GM18867 (cell line): ENCODE measurements at regions not wholly inside any gene's neighbourhood (a gene's known extent, or its start where the extent isn't known, plus 50 kb on each side); places are given as distances from the start of the nearest gene placed in this dataset.
"Not testable (repeated sequence)": the region's sequence is repeated elsewhere in the genome, so short reads cannot be mapped to it uniquely, and the experiment has no call there.

Experiments used
- ATAC-seq: cut with Tn5 transposase; IDR thresholded peaks from one replicate; pipeline ENCODE4 v1.9.1; 2021; ENCODE audit warnings: mild to moderate bottlenecking, moderate library complexity; ENCODE audit not compliant: unreplicated experiment

DNA sequence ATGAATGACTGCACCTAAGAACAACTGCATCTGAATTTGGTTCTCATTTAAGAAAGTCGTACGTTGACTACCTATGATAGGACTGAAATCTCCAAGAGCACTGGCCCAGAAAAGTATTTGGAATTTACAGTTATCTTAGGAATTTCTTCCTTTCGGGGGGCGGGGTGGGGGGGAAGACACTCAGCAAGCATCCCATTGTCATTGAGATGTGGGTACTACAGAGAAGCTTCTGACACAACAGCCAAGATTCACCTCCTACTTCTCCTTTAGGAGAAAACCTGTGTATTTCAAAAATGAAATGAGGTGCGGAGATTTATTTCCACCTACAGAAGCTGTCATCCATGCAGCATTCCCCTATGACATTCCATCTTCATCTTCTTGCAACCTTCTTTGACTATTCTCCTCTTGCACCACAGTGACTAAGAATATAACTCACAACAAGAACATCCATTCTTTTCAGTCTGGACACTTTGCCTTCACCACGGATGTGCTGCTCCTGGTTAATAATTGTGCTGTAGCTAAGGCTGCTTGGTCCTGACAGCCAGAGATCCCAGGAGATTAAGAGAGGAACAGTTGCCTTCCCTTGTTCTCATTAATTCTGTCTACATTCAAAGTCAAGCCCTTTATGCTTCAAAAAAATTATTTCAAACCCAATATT lies 98.4 kb upstream of the FRMD4A start:
- no peak for ATAC-seq

DNA sequence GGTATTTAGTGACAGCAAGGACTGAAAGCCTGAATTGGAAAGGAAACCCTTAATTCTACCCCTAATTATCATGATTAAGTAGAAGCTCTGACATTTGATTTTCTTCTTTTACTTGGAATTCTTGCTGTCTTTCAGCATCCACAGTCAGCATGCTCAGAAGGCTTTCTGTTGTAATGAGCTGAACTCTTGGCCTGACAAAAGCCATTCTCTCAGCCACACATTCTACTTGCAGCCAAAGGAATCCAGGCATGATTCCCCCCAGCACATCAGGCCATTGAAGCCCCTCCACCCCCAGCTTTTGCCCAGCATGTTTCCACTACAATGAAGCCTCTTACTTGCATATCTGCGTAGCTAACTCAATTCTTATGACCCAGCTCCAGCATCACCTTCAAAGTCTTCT lies 94.3 kb upstream of the FRMD4A start:
- ATAC-seq: no peak

DNA sequence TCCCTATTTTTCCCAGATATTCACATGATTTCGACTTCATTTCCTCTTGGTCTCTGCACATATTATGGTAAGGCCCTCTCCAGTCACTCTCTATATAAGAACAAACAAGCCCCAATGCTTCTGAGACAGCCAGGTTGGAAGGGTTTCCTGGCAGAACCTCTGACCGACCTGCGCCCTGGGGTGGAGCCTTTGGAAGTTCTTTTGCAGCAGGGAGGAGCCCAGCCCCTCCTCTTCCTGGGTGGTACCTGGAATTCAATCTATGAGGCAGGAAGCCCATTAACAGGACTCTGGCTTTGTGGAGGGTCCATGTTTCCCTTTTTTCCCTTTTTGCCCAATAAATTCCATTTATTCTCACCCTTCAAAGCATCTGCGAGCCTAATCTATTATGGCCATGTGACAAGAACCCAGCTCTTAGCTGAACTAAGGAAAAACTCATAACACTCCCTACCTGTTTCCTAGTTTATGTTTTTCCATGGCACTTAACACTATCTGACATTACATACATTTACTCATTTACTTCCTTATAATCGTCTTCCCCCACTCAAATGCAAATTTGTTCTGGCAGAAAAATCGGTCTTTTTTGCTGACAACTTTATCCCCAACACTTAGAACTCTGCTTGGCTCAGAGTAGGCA lies 92.5 kb upstream of the FRMD4A start:
- no peak for ATAC-seq

GRCh38 chr10:14422431-14422830 lies 91.7 kb upstream of the FRMD4A start:
- ATAC-seq: no peak

GRCh38 chr10:14421941-14422340 lies 91.2 kb upstream of the FRMD4A start:
- no peak for ATAC-seq

- ATAC-seq: not testable (repeated sequence)
Observed at GRCh38 chr10:14417336-14417735, 86.6 kb upstream of the FRMD4A start.

GRCh38 chr10:14416308-14416700 lies 85.6 kb upstream of the FRMD4A start:
- ATAC-seq: no peak

GRCh38 chr10:14415676-14416307 lies 85.1 kb upstream of the FRMD4A start:
- no peak for ATAC-seq

- ATAC-seq: no peak
Observed at GRCh38 chr10:14414901-14415300, 84.2 kb upstream of the FRMD4A start.

DNA sequence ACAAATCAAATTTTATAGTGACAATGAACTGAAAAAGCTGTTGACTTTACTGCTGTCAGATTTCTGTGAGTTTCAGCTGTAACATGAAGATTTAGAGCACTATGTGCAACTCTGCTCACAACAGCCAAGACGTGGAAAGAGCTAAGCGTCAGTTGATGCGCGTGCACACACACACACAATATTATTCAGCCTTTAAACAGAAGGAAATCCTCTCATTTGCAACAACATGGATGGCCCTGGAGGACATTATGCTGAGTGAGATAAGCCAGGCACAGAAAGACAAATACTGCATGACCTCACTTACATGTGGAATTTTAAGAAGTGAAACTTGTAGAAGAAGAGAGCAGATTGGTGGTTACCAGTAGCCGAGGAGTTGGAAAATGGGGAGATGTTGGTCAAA lies 82.8 kb upstream of the FRMD4A start:
- no peak for ATAC-seq

DNA sequence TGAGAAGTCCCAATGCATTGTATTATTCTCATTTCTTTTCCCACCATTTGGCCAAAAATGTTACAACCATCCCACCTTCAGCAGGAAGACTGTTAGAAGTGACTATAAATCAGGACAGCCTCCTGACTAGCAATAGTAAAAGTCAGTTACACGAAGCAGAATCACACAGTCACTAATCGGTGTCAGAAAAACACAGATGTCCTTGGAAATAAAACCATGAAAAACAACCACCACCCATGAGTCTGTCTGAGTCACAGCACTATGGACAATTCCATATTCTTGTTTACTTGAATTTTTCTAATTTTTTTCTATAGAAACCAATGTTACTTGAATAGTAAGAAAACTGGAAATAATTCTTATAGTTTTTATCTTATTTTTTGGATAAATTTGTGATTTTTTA lies 81.9 kb upstream of the FRMD4A start:
- no peak for ATAC-seq

DNA sequence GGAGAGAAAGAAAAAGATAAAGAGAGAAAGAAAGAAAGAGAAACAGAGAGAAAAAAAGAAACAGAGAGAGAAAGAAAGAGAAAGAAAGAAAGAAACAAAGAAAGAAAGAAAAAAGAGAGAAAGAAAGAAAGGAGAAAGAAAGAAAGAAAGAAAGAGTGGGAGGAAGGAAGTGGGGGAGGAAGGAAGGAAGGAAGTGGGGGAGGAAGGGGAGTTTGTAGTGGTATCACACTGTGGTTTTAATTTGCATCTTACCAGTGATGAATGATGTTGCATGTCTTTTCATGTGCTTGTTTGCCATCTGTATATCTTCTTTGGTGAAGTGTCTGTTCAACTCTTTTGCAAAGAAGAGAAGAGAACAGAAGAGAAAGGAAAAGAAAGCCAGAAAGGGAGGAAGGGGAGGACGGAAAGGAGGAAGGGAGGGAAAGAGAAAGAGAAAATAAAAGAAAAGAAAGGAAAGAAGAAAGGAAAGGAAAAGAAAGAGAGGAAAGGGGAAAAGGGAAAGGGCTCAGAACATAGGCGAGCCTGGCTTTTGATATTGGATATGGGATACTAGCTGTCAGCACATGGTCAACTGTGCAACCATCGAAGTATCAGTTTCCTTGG lies 79.2 kb upstream of the FRMD4A start:
- ATAC-seq: no peak

GRCh38 chr10:14409247-14409646 lies 78.5 kb upstream of the FRMD4A start:
- no peak for ATAC-seq

- no peak for ATAC-seq
Observed at GRCh38 chr10:14408139-14408538, 77.4 kb upstream of the FRMD4A start.

- no peak for ATAC-seq
Observed at GRCh38 chr10:14407567-14407966, 76.8 kb upstream of the FRMD4A start.

DNA sequence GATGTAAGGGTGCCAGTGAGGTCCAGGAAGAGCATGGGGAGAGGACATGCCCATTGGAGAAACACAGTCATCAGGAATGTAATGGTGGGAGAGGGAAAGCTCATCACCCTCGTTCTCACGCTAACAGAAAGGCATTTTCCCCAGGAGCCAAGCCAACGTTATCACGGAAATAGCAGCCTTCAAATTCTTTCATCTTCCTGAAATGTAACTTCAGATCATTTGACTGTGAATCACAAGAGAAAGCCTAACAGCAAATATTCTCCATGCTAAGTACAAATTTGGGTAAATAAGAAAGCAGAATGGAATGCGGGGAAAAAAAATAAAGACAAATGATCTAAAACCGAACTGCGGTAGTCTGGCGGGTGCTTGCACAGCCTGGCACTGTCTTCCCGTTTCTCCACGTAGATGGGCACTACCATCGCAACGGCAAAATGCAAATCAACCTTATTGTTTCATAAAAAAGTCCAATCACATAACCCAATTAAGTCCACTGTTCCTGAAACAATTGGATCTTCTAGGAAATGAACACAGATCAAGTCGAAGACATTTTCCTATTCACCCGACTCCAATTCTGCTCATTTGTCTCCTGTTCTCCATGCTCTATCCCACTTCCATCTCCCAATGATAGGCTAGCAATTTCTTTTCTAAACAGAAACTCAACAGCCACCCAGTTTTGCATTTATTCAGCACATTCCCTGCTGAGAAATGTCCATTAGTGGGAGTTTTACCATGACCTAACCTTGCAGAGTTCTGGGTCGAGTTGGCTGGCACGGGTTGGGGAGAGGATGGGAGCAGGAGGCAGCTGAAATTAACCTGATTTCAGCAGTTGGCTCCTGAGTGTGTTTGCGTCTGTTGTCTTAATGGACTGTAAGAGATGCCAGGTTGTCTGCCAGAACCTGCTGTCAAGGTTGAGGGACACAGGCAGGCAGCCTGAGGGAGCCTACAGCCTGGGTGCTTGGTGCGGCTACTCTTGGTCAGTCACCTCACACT lies 74.6 kb upstream of the FRMD4A start:
- ATAC-seq: no peak

DNA sequence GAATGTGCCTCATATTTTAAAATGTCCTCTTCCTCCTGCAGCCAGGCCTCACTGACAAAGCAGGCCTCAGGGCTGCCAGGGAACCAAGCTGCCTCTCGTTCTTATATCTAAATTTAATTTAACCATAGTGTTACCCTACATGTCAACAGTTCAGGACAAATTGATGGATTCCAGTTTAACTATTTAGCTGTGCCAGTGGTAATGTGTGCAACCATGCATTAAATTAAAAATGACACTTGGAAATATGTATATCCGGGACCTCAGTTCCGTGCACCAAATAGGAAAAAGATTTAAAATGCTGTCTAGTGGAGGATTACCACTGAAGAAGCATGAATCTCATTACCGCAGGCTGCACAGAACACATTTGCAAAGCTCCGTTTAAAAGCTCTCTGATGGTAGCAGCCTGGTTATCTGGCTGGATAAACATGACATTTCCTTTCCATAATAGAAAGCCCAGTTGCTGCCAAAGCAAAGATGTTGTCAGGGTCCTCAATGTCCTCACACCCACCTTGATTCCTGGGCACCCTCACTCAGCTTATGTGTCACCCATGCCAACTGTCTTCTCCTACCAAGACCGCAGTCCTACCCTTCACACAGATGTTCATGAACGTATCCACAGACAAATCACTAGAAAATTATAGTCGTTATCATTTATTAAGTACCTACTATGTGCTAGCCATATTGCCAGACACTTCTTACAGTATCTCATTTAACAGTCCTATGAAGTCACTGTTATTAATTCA lies 73.3 kb upstream of the FRMD4A start:
- no peak for ATAC-seq

DNA sequence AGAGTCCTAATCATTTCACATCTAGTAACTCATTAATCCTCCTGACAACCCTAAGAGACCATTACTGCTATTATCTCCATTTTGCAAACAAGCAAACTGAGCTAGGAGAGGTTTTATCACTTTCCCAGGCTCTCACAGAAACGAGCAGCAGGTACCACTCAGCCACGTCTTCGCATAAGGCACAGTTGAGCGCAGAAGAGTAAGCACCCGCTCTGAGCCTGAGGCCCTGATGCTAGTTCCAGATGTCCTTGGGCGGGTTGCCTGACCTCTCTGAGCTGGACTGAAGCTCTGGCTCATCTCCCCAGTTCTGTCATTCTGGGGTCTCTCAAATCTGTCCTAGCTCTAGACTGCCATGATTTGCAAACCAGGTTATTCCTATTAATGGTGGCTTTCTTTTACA lies 72.6 kb upstream of the FRMD4A start:
- ATAC-seq: no peak

DNA sequence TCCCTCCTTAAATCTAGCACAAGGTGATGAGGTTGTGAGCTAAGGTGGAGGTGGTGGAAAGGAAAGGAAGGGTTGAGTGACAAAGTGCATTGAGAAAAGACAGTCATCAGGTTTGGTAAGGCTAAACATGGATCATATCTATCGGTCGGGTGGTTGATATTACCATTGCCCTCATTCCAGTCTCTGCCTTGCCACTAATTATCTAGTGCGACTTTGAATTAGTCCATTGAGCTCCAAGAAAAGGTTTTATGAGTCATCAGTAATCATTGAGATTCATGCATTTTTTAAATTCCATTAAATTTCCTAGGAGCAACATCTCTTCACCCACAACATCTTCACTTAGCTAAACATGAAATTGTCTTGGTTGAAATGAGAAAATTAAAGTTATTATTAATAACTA lies 68.9 kb upstream of the FRMD4A start:
- no peak for ATAC-seq

- no peak for ATAC-seq
Observed at GRCh38 chr10:14397066-14397465, 66.3 kb upstream of the FRMD4A start.
